ENCODE measurements at regions not wholly inside any gene's neighbourhood (a gene's known extent, or its start where the extent isn't known, plus 50 kb on each side); places are given as distances from the start of the nearest gene placed in this dataset.

DNA sequence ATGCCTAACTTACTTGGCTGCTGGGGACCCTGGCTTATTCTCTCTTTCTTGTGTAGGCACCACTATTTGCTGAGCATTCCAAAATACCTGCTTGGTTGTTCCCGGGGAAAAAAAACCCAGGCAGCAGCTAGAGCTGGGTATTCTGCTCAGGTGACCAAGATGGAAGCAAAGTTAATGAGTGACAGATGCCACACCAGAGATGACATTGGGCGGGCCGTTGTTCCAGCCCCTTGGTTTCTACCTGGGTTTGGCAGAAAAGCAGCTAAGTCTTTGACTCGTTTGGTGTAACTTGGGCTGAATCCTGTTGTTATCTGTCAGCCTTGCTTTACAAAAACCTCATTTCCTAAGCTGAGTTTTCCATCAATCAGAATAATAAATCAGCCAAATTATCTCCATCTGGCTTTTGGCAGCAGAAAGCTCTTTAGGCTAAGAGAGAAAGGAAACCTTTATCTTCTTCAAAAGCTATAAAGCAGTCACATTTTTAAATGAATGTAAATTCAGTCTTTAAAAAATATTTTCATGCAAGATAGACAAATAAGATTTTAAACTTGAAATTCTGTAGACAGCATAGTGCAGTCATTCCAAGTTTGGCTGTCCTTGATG, 202.0 kb upstream of the GMDS start:
- no peak for TF ChIP-seq POLR2A (IDR thresholded peaks at IDR 0.05; ENCODE audit: extremely low read depth, insufficient read length)
- TF ChIP-seq, protein P1, sequence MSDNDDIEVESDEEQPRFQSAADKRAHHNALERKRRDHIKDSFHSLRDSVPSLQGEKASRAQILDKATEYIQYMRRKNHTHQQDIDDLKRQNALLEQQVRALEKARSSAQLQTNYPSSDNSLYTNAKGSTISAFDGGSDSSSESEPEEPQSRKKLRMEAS (IDR thresholded peaks at IDR 0.05; ENCODE audit: low read depth, low read length): no peak
- TF ChIP-seq MYC (IDR thresholded peaks at IDR 0.05; ENCODE audit: low read depth, low read length): no peak
- TF ChIP-seq, protein P2, sequence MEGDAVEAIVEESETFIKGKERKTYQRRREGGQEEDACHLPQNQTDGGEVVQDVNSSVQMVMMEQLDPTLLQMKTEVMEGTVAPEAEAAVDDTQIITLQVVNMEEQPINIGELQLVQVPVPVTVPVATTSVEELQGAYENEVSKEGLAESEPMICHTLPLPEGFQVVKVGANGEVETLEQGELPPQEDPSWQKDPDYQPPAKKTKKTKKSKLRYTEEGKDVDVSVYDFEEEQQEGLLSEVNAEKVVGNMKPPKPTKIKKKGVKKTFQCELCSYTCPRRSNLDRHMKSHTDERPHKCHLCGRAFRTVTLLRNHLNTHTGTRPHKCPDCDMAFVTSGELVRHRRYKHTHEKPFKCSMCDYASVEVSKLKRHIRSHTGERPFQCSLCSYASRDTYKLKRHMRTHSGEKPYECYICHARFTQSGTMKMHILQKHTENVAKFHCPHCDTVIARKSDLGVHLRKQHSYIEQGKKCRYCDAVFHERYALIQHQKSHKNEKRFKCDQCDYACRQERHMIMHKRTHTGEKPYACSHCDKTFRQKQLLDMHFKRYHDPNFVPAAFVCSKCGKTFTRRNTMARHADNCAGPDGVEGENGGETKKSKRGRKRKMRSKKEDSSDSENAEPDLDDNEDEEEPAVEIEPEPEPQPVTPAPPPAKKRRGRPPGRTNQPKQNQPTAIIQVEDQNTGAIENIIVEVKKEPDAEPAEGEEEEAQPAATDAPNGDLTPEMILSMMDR (IDR thresholded peaks at IDR 0.05; ENCODE audit: low read depth, low read length): no peak
- H3K4me3 ChIP-seq (ENCODE audit: low read depth, low read length): no peak overlapping the region
- no peak for DNase-seq (ENCODE audit: low read depth)

DNA sequence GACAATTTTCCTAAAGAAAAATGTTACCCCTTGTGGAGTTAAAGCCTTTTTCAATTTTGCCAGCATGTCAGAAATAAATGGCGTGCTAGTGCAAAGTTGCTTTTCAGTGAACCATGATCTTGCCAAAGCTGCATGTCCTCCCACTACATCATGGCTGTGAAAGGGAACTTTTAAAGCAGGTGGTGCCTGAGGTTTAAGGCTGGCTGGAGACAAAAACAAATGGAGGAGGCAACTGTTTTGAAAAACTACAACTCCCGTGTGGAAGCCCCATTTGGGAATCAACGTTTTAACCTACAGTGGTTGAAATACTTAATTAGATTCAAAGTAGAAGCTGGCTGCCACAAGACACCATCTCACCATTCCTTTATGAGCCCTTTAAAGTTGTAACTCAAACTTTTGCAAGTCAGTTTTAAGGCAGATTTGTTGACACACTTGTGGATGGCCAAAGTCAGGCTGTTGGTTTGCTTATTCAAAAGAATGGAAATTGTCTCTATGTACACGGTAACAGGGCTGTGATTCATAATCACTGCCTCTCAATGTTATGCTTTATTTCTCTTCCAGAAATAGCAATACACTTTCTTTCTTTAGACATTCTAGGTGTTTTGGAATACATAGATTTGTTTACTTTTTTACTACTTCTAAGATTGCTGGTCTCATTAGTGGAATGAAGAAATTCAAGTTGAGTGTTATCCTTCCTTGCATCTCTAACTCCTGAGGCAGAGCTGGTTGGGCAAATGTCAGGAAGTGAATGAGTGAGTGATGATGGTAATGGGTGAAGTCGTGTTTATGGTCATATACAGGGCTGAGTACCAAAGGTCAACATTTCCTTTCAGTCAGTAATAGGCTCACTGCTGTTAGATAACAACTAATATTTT, 196.4 kb upstream of the GMDS start:
- no peak for DNase-seq (ENCODE audit: low read depth)
- no peak for TF ChIP-seq POLR2A (IDR thresholded peaks at IDR 0.05; ENCODE audit: extremely low read depth, insufficient read length)
- TF ChIP-seq, protein P2 (IDR thresholded peaks at IDR 0.05; ENCODE audit: low read depth, low read length): no peak
- TF ChIP-seq, protein P1 (IDR thresholded peaks at IDR 0.05; ENCODE audit: low read depth, low read length): no peak
- no peak for TF ChIP-seq MYC (IDR thresholded peaks at IDR 0.05; ENCODE audit: low read depth, low read length)
- no peak overlapping the region for H3K4me3 ChIP-seq (ENCODE audit: low read depth, low read length)

DNA sequence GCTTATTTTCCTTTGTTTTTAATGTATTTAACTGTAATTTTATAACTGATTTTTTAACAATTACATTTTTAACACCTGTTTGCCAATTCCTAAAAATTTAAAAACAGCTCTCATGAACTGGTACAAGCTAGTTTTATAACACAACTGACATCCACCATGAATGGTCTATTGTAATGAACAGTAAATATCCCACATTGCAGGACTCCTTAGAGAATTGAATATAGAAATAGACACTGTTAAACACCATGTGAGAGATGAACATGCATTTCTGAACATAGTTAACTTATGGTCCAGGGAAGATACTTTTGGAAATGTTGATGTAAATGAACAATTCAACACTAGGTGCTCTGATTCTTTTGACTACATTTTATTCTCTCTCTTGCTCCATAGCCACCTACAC, 195.1 kb upstream of the GMDS start:
- TF ChIP-seq MYC (IDR thresholded peaks at IDR 0.05; ENCODE audit: low read depth, low read length) (no peak), POLR2A (IDR thresholded peaks at IDR 0.05; ENCODE audit: extremely low read depth, insufficient read length) (no peak)
- TF ChIP-seq, protein P2 (IDR thresholded peaks at IDR 0.05; ENCODE audit: low read depth, low read length): no peak
- TF ChIP-seq, protein P1 (IDR thresholded peaks at IDR 0.05; ENCODE audit: low read depth, low read length): no peak
- no peak for DNase-seq (ENCODE audit: low read depth)
- H3K4me3 ChIP-seq (ENCODE audit: low read depth, low read length): no peak overlapping the region

DNA sequence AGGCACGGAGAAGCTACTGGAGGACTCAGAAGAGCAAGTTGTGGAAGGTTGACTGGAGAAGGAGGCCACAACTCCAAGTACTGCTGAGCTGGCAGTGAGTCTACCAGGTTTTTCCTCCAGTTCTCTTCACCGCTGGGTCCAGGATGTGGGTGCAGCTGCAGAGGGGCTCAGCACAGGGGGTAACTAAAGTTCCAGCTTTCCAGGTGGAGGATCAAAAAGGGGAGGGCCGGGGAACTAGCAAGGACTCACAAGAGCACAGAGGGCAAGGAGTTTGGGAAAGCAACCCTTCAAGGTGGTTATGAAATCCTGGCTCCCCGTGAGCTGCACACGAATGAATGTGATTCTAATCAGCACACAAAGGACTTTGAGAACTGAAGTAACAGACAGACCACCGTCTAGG, 194.2 kb upstream of the GMDS start:
- TF ChIP-seq MYC (IDR thresholded peaks at IDR 0.05; ENCODE audit: low read depth, low read length) (no peak), POLR2A (IDR thresholded peaks at IDR 0.05; ENCODE audit: extremely low read depth, insufficient read length) (no peak)
- TF ChIP-seq, protein P1 (IDR thresholded peaks at IDR 0.05; ENCODE audit: low read depth, low read length): no peak
- TF ChIP-seq, protein P2 (IDR thresholded peaks at IDR 0.05; ENCODE audit: low read depth, low read length): no peak
- DNase-seq (ENCODE audit: low read depth): no peak
- H3K4me3 ChIP-seq (ENCODE audit: low read depth, low read length): no peak overlapping the region

DNA sequence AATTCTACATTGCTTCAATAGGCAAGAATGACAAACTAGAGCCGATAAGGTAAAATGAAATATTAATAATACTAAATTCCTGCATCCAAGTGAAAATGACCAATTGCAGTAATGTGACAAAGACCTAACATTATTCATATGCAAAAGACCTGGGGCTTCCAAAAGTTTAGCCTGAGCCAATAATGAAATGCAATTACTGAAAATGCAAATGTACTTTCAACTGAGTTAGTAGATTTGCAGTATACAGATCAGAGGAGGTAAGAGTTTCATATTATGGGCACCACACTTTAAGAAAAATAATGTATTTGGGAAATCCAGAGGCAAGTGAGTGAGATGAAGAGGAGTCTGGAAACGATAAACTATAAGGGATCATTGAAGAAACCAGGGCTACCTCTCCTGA, 193.7 kb upstream of the GMDS start:
- TF ChIP-seq, protein P2 (IDR thresholded peaks at IDR 0.05; ENCODE audit: low read depth, low read length): no peak
- TF ChIP-seq MYC (IDR thresholded peaks at IDR 0.05; ENCODE audit: low read depth, low read length) (no peak), POLR2A (IDR thresholded peaks at IDR 0.05; ENCODE audit: extremely low read depth, insufficient read length) (no peak)
- TF ChIP-seq, protein P1 (IDR thresholded peaks at IDR 0.05; ENCODE audit: low read depth, low read length): no peak
- no peak overlapping the region for H3K4me3 ChIP-seq (ENCODE audit: low read depth, low read length)
- no peak for DNase-seq (ENCODE audit: low read depth)

All from NB4 (cell line).